Esophagus squamous epithelium (tissue), 5 donors: ENCODE measurements at regions not wholly inside any gene's neighbourhood (a gene's known extent, or its start where the extent isn't known, plus 50 kb on each side); places are given as distances from the start of the nearest gene placed in this dataset.

ENCODE experiments used
- DNase-seq: peaks from one replicate; lab custom pipeline; 2025; lab: John Stamatoyannopoulos, UW
- H3K27ac ChIP-seq, 4 donors: fragments of 200-600 bp; sonication (generic); one replicate each; pipeline ENCODE4 v1.5.1; 2016 to 2019; ENCODE audit warnings: mild to moderate bottlenecking in 1 of 4
- H3K27me3 ChIP-seq, 4 donors: fragments of 200-600 bp; sonication (generic); 1 replicate in 3 of 4; 2 replicates in 1 of 4; pipeline versions ENCODE4 v1.5.1 to v1.6.0; 2017 to 2021; ENCODE audit warnings: antibody characterized with exemption in 1 of 4
- H3K36me3 ChIP-seq, 3 donors: fragments of 200-600 bp; sonication (generic); one replicate each; pipeline ENCODE4 v1.5.1; 2016 to 2019
- H3K4me1 ChIP-seq, 3 donors: fragments of 200-600 bp; sonication (generic); one replicate each; pipeline ENCODE4 v1.5.1; 2017 to 2019
- H3K4me3 ChIP-seq, 4 donors: fragments of 200-600 bp; sonication (generic); 1 replicate in 3 of 4; 2 replicates in 1 of 4; pipeline ENCODE4 v1.5.1; 2016 to 2019; ENCODE audit warnings: mild to moderate bottlenecking in 2 of 4, moderate library complexity in 1 of 4
- H3K9me3 ChIP-seq, 3 donors: fragments of 200-600 bp; sonication (generic); one replicate each; pipeline ENCODE4 v1.5.1; 2016 to 2019
- POLR2A ChIP-seq, 4 donors: fragments of 450-650 bp; IDR thresholded peaks; one replicate each; pipeline ENCODE4 v1.6.1; 2017; ENCODE audit warnings: antibody characterized with exemption in 4 of 4, mild to moderate bottlenecking in 4 of 4, moderate library complexity in 3 of 4
- WGBS, 2 donors: methylation state at CpG; one replicate each; pipeline ENCODE4 v1.1.5; 2018; 5-methylcytosine and 5-hydroxymethylcytosine counted together
- intact Hi-C: fragments of 100-400 bp; cut with DNase I; formaldehyde crosslinking; loops from one replicate; pipeline ENCODE4 v1.15.0; 2022
- TF ChIP-seq, protein P1 (sequence below), 6 experiments: fragments of 450-650 bp in 4 of 6; fragments of 200-600 bp in 2 of 6; sonication (generic) in 2 of 6; IDR thresholded peaks; one replicate each; pipeline ENCODE4 v1.5.1; 2016 to 2019; ENCODE audit warnings: antibody characterized with exemption in 6 of 6, mild to moderate bottlenecking in 4 of 6, moderate library complexity in 4 of 6
- donor health status: DM: yes; HTN: yes; CAD: no.

DNA sequence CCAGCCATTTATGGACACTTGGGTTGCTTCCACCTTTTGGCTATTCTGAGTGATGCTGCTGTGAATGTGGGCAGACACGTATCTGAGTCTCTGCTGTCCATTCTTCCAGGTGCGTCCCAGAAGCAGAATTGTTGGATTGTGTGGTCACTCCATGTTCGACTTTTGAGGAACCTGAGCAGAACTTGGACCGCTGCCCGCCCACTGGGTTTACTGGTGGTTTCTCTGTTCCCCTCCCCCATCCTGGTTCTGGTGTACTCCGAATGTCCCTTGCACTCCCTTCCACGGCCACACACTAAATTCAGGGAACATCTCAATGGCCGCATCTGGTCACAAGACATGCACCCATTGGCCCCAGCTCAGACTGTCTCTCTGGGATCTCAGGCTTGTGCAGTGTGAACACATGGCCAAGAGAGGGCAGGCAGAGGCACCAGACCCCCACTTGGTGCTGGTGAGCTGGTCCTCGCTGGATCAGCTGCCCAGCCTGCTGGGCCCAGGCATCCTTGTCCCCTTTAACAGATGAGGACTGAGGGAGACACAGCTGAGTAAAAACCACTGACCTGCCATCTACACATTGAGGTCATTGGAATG lies 565.1 kb downstream of the NPHP4 start:
- Histone ChIP-seq H3K27me3 (peaks cover 0 to 99% (median 1%) of the 10 kb centered on the region in 4 donors), H3K36me3 (no peaks in the 10 kb centered on the region), H3K27ac (no peak overlapping the region), H3K4me3 (no peak overlapping the region), H3K4me1 (peaks cover 0 to 21% (median 6%) of the 10 kb centered on the region in 3 donors), H3K9me3 (no peaks in the 10 kb centered on the region)
- 91% methylated on average over 8 of the region's 9 CpGs for WGBS, 2 donors
- TF ChIP-seq, protein P1, sequence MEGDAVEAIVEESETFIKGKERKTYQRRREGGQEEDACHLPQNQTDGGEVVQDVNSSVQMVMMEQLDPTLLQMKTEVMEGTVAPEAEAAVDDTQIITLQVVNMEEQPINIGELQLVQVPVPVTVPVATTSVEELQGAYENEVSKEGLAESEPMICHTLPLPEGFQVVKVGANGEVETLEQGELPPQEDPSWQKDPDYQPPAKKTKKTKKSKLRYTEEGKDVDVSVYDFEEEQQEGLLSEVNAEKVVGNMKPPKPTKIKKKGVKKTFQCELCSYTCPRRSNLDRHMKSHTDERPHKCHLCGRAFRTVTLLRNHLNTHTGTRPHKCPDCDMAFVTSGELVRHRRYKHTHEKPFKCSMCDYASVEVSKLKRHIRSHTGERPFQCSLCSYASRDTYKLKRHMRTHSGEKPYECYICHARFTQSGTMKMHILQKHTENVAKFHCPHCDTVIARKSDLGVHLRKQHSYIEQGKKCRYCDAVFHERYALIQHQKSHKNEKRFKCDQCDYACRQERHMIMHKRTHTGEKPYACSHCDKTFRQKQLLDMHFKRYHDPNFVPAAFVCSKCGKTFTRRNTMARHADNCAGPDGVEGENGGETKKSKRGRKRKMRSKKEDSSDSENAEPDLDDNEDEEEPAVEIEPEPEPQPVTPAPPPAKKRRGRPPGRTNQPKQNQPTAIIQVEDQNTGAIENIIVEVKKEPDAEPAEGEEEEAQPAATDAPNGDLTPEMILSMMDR (IDR thresholded peaks at IDR 0.05) = no peak
- no peak for TF ChIP-seq POLR2A (IDR thresholded peaks at IDR 0.05)
- intact Hi-C loops = no loop called here
- no peak for DNase-seq

DNA sequence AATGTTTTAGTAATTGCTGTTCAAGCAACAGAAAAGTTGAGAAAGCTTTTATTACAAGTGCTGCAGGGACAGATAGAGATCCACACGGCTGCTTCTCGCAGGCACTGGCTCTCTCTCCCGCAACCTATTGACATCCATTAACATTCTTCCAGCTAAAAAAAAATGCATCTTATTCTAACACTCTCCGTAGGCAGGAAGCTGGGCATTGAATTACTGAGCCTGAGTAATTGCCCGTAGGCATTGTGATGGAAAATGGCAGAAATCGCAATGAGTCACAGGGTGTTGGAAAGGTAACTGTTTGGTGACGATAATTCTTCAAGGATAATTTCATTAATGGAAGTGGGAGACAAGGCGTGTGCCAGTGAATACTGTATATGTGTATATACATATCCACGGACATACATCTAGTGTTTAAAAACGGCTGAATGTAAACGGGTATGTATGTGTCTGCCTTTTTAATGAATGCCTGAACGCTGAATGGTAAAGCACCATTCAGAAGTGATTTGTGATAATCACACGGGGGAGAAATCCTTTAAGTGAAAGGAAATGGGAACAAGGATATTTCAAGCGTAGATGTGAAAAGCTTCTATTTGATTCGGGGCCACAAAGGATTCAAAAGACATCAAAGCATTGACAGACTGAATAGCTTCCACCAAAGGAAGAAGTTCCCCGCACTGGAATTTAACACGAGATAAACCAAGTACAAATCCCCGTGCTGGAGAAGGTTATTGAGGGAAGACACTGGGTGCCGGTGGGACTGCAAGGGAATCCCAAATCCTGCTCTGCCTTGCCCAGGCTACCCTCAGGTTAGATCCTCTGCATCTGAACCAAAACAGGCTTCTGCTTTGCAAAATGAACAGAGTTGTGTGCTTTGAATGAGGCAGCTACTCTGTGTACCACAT lies 567.2 kb downstream of the NPHP4 start:
- intact Hi-C loops = no loop called here
- 9 to 23% methylated on average over 19 of the region's 19 CpGs for WGBS, 2 donors
- H3K27me3 ChIP-seq = peaks cover 0 to 98% (median 1%) of the 10 kb centered on the region in 4 donors

DNA sequence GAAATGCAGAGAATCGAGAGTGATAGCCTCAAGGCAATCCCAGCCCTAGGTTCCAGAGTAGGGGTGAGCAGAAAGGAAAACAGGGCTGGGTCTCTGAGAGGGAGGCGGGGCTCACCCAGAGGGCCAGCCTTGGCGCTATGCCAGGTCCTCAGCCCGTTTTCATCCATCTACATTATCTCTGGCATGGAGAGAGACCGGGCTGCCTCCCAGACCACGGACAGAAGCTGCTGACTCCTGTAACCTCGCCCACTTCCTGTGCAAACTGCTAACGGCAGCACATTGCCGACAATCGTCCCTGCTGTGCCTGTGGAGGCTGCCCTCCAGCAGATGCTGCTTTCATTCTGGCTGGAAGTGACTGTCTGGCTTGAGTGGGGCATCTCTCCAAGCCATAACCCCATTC lies 569.1 kb downstream of the NPHP4 start:
- TF ChIP-seq, protein P1 (IDR thresholded peaks at IDR 0.05) = no peak
- TF ChIP-seq POLR2A (IDR thresholded peaks at IDR 0.05) = no peak
- no peak for DNase-seq
- intact Hi-C loops = no loop called here
- Histone ChIP-seq H3K9me3 (no peaks in the 10 kb centered on the region), H3K4me3 (no peak overlapping the region), H3K4me1 (peaks cover 0 to 21% (median 6%) of the 10 kb centered on the region in 3 donors), H3K27ac (no peak overlapping the region), H3K36me3 (no peaks in the 10 kb centered on the region), H3K27me3 (peaks cover 0 to 94% (median 1%) of the 10 kb centered on the region in 4 donors)
- WGBS, 2 donors = 18% methylated on average over 6 of the region's 10 CpGs; no CpG with 5 or more reads in 1 of the 2 donors

More for the DNA sequence above, 567.2 kb downstream of the NPHP4 start:
- no peaks in the 10 kb centered on the region for H3K9me3 ChIP-seq
- TF ChIP-seq, protein P1 (IDR thresholded peaks at IDR 0.05) = no peak
- no peak for TF ChIP-seq POLR2A (IDR thresholded peaks at IDR 0.05)
- H3K4me1 ChIP-seq = peaks cover 0 to 21% (median 6%) of the 10 kb centered on the region in 3 donors
- H3K4me3 ChIP-seq = no peak overlapping the region
- no peak overlapping the region for H3K27ac ChIP-seq
- no peaks in the 10 kb centered on the region for H3K36me3 ChIP-seq
- no peak for DNase-seq

DNA sequence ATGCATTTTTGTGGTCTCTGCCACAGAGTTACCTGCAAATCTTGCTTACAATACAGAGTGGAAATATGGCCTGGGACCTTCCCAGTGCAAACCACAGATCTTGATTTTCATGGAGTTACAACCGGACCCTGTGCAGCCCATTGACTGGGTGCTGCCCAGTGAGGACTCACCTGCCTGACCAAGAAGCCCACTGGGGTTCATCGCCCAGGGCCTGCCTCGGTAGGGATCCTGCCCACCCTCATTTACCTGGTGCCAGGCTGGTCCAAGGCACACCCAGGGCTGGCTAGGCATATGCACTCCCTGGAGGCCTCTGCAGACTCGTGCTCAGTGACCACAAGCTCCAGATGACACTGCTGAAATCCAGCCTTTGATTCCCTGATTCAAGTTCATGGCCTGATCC lies 572.7 kb downstream of the NPHP4 start:
- Histone ChIP-seq H3K27ac (no peak overlapping the region), H3K36me3 (no peaks in the 10 kb centered on the region), H3K4me1 (peaks cover 0 to 12% (median 6%) of the 10 kb centered on the region in 3 donors), H3K4me3 (no peak overlapping the region), H3K27me3 (peaks cover 0 to 63% (median under 1%) of the 10 kb centered on the region in 4 donors), H3K9me3 (no peaks in the 10 kb centered on the region)
- 89% methylated on average over 4 of the region's 4 CpGs; no CpG with 5 or more reads in 1 of the 2 donors for WGBS, 2 donors
- TF ChIP-seq, protein P1 (IDR thresholded peaks at IDR 0.05) = no peak
- no peak for TF ChIP-seq POLR2A (IDR thresholded peaks at IDR 0.05)
- DNase-seq = no peak
- intact Hi-C loops = no loop called here

DNA sequence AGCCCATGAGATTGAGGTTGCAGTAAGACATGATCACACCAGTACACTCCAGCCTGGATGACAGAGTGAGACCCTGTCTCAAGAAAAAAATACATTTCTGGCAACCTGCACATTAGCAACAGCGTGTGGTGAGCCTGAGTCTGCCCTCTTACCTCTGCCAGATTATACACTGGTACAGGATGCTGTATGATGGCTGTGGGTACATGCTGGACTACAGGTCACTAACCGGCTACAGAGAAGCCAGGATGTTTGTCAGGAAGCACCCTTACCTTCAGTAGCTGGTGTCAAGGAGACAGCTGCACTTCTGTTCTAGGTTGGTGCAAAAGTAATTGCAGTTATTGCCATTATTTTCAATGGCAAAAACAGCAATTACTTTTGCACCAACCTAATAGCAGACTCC lies 575.7 kb downstream of the NPHP4 start:
- H3K36me3 ChIP-seq = no peaks in the 10 kb centered on the region
- no peak overlapping the region for H3K4me3 ChIP-seq
- H3K9me3 ChIP-seq = no peaks in the 10 kb centered on the region
- TF ChIP-seq POLR2A (IDR thresholded peaks at IDR 0.05) = no peak
- TF ChIP-seq, protein P1 (IDR thresholded peaks at IDR 0.05) = no peak
- intact Hi-C loops = no loop called here
- no peak overlapping the region for H3K27ac ChIP-seq
- no peak for DNase-seq
- no peaks in the 10 kb centered on the region for H3K4me1 ChIP-seq
- WGBS, 2 donors = 76% methylated on average over 2 of the region's 2 CpGs
- H3K27me3 ChIP-seq = peaks cover 0 to 46% (median 0%) of the 10 kb centered on the region in 4 donors
